ENCODE measurements at regions not wholly inside any gene's neighbourhood (a gene's known extent, or its start where the extent isn't known, plus 50 kb on each side); places are given as distances from the start of the nearest gene placed in this dataset.

DNA sequence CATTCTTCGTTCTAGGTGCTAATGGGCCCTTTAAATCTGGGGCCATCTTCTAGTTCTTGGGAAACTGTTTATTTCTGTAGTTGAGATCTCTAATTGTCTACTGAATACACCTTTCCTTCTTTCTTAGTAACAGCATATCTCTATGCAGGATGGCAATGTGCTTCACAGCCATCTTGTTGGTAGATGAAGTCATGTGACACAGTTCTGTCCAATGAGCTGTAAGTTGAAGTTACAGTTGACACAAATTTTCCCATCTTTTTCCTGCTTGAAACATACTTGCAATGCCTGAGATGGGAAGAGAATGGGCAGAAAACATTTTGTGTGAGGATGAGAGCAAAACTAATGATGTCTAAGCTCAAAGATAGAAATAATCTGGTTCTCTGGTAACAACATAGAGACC, 57.3 kb upstream of the PHLPP1 start:
- TF ChIP-seq POLR2AphosphoS5 (IDR thresholded peaks at IDR 0.05) (no peak), CTCF (IDR thresholded peaks at IDR 0.05) (no peak), EP300 (IDR thresholded peaks at IDR 0.05) (no peak)
